ENCODE measurements at regions not wholly inside any gene's neighbourhood (a gene's known extent, or its start where the extent isn't known, plus 50 kb on each side); places are given as distances from the start of the nearest gene placed in this dataset.

GRCh38 chr5:153939101-153939500, 99.6 kb downstream of the FAM114A2 start:
- no peak for TF ChIP-seq POLR2AphosphoS5 (IDR thresholded peaks at IDR 0.05; ENCODE audit: low read depth, low read length)
- TF ChIP-seq TAF1 (IDR thresholded peaks at IDR 0.05; ENCODE audit: low read depth, low read length), result no peak

Measured in GM12891 (cell line).